Mesodermal cell (in vitro differentiated cells): ENCODE measurements at regions not wholly inside any gene's neighbourhood (a gene's known extent, or its start where the extent isn't known, plus 50 kb on each side); places are given as distances from the start of the nearest gene placed in this dataset.

Experiments
- H3K27ac ChIP-seq: 2 replicates; pipeline ENCODE4 v1.7.0; 2013; ENCODE audit warnings: mild to moderate bottlenecking, low read depth, low read length, moderate library complexity; ENCODE audit not compliant: severe bottlenecking
- H3K36me3 ChIP-seq: 2 replicates; pipeline ENCODE4 v1.7.1; 2013; ENCODE audit warnings: mild to moderate bottlenecking, low read length, moderate library complexity; ENCODE audit not compliant: control insufficient read depth, insufficient read depth
- H3K4me1 ChIP-seq: one replicate; pipeline ENCODE4 v1.7.1; 2013; ENCODE audit warnings: mild to moderate bottlenecking, low read length; ENCODE audit not compliant: insufficient read depth, control insufficient read depth, poor library complexity, severe bottlenecking
- H3K4me3 ChIP-seq: 2 replicates; pipeline ENCODE4 v1.7.0; 2013; ENCODE audit warnings: low read length, control low read depth, mild to moderate bottlenecking; ENCODE audit not compliant: insufficient read depth, poor library complexity, severe bottlenecking; ENCODE audit errors: extremely low read depth
- H3K9me3 ChIP-seq: 2 replicates; pipeline ENCODE4 v1.7.1; 2013; ENCODE audit warnings: mild to moderate bottlenecking, low read length, moderate library complexity; ENCODE audit not compliant: control insufficient read depth
- WGBS, 2 experiments: methylation state at CpG; one replicate each; pipeline ENCODE4 v1.1.5; 2013; ENCODE audit warnings: missing lambda C conversion rate in 2 of 2; ENCODE audit not compliant: insufficient coverage in 2 of 2; 5-methylcytosine and 5-hydroxymethylcytosine counted together

DNA sequence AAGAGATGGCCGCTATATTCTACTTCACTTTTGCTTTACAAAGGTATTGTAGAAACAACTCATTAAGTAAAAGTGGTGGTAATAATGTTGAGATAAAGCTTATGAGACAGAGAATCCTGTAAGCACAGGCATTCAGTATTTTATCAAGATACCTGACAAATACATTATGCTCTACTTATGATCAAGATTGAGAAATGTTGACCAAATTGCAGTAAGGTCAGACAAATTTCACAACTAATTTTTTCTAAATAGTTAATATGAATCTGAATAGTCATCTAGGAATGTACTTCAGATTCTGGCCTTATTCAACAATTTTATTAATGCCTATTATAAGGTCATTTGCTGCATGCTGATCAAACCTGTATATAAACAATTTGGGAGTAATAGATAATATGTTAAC is 95.1 kb upstream of the MBNL1 start:
- Histone ChIP-seq H3K36me3 (no peaks in the 10 kb centered on the region), H3K4me1 (no peaks in the 10 kb centered on the region), H3K9me3 (peaks cover 3% of the 10 kb centered on the region), H3K4me3 (no peak overlapping the region), H3K27ac (no peak overlapping the region)
- WGBS, 2 experiments: no CpG with 5 or more reads among the region's 1 CpG

DNA sequence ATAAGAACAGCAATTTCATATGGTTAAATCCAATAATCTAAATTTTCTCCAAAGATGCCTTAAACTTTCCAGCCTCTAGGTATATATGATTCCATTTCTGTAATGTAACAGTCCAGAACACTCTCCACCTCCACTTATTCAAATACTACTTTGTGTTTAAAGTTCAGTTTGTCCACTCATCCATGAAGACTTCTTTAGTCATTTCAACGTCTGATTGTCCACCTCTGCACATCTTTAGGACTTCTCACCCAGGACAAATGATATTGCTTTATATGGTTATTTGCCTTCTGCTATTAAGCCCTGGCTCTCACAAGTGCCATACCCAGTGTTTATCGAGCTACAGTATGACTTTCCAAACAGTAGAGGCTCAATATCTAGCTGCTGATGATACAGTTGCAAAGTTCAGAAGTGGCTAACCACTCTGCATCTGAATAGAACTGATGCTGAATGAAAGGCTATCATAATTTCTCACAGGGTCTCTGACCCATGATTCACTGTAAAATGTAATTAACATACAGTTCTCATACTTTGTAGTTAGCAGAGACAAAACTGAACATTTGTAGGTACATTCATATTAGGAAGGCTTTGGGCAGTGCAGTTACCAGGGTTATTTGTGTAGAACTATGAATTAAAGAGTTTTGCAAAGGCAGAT is 93.7 kb upstream of the MBNL1 start:
- Histone ChIP-seq H3K4me3 (no peak overlapping the region), H3K27ac (no peak overlapping the region), H3K9me3 (peaks cover 3% of the 10 kb centered on the region), H3K36me3 (no peaks in the 10 kb centered on the region), H3K4me1 (no peaks in the 10 kb centered on the region)
- 100% methylated on average over 1 of the region's 2 CpGs; no CpG with 5 or more reads in 1 of the 2 experiments for WGBS, 2 experiments

DNA sequence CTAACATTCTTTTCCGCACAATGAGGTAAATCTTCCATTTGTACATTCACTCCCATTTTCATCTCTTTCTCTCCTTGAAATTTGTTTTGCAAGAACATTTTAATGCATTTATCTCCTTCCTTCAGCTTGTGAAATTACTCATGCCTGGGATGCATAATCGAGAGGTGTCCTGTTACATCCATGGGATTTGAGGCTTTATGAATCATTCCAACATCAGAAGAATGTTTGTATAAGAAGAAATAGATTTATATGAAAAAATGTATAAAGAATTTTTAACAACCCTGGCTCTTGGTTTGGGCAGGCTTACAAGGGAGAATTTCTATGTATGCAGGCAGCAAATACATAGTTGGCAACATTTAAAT is 93.2 kb upstream of the MBNL1 start:
- H3K4me1 ChIP-seq: no peaks in the 10 kb centered on the region
- no peaks in the 10 kb centered on the region for H3K36me3 ChIP-seq
- H3K27ac ChIP-seq: no peak overlapping the region
- H3K9me3 ChIP-seq: peaks cover 3% of the 10 kb centered on the region
- no peak overlapping the region for H3K4me3 ChIP-seq
- 100% methylated on average over 1 of the region's 2 CpGs for WGBS, 2 experiments

DNA sequence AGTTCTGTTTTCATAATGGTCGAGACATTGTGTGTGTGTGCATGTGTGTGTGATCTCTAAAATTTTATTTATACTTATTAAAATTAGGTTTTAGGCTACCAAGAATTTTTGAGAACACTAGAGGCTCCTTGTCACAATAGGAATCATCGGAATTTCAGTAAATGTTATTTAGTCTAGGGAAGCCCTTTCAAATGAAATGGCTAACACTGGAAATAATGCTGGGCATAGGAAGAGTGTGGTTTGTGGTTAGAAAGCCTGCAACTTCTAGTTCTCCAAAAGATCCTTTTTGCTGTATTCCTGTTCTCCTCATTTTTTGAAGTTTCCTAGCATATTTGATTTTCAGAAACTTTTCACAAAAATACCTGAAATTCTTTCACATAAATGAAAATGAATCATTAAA is 92.5 kb upstream of the MBNL1 start:
- no peak overlapping the region for H3K4me3 ChIP-seq
- peaks cover 3% of the 10 kb centered on the region for H3K9me3 ChIP-seq
- no peak overlapping the region for H3K27ac ChIP-seq
- H3K4me1 ChIP-seq: no peaks in the 10 kb centered on the region
- no peaks in the 10 kb centered on the region for H3K36me3 ChIP-seq
- 86 to 100% methylated on average over 1 of the region's 2 CpGs for WGBS, 2 experiments

DNA sequence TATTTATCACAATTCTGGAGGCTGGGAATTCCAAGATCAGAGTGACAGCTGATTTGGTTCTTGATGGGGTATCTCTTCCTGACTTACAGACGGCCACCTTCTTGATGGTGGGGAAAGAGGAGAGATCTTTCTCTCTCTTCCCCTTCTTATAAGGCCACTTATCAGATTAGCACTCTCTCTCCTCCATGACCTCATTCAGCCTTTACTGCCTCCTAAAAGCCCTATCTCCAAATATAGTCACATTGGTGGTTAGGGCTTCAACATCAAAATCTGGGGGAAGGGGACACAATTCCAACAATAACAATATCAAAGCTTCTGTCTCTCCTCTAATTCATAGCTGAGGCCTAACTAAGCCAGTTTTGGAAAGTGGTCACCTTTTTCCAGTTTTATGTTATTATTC is 91.7 kb upstream of the MBNL1 start:
- no peaks in the 10 kb centered on the region for H3K36me3 ChIP-seq
- H3K4me3 ChIP-seq: no peak overlapping the region
- WGBS, 2 experiments: no CpG with 5 or more reads among the region's 1 CpG
- no peaks in the 10 kb centered on the region for H3K9me3 ChIP-seq
- H3K4me1 ChIP-seq: no peaks in the 10 kb centered on the region
- H3K27ac ChIP-seq: no peak overlapping the region

DNA sequence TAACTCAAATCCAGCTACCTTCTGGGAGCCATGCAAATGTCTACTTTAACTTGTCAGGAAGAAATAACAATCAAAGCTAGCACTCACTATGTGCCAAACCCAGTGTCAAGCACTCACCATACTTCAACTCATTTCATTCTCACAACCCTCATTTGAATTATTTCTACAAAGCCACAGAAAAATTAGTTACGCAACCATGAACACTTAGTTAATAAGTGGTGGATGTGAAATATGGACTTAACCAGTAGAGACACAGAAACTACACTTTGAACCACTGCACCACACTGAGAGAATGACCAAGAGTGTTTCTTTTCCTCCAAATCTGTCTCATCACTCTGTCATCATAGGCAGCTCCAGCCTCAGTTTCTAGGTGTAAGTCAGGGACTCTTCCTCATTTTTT is 91.0 kb upstream of the MBNL1 start:
- H3K4me1 ChIP-seq: no peaks in the 10 kb centered on the region
- H3K4me3 ChIP-seq: no peak overlapping the region
- H3K36me3 ChIP-seq: no peaks in the 10 kb centered on the region
- WGBS, 2 experiments: no CpG with 5 or more reads among the region's 1 CpG
- no peaks in the 10 kb centered on the region for H3K9me3 ChIP-seq
- H3K27ac ChIP-seq: no peak overlapping the region

DNA sequence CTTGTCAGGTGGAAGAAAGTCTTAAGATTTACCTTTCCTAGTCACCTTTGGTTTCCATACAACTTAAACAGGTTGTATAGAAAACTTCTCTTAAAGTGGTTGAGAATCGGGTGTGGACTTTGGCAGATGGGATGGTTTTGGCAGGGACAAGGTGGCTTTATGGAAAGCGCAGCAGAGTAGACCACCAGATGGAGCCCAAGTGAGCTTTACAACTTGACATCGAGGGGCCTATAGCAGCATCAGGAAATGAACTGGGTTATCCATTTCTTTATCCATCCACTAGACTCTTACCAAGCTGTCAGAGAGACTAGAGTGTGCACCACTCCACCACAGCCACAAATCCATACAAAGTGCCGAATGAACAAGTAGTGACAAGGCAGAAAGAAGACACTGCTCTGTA is 85.3 kb upstream of the MBNL1 start:
- H3K4me1 ChIP-seq: no peaks in the 10 kb centered on the region
- no peaks in the 10 kb centered on the region for H3K9me3 ChIP-seq
- 47 to 80% methylated on average over 1 to 3 of the region's 4 CpGs for WGBS, 2 experiments
- H3K36me3 ChIP-seq: no peaks in the 10 kb centered on the region
- no peak overlapping the region for H3K27ac ChIP-seq
- no peak overlapping the region for H3K4me3 ChIP-seq

DNA sequence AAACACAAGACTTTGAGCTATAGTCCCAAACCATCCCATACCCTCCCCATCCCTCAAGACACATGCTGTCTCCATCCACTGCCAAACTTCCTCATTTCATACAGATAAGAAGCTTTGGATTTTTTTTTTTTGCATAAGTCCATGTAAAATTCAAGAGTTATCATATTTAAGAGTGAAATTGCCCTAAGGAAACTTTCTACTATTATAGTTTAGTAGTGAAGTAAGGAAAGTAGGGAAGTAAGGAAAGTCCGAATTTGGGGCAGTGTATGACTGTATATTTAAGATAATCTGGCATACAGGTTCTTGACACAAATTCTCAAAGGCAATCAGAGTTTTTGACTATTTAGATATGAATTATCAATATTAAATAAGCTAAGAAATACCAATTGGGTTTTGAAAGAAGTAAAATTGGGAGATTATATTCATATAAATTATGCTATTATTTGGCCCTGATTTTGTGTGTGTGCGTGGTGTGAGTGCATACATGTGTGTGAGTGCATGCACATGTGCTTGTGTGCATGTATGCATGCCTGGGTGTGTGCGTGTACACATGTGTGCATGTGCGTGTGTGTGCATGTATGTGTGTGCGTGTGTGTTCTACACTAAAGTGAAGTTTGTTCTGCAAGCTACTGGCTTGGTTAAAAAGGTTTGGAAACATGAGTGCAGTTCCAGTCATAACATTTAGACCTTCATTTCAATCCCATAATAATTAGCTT is 83.6 kb upstream of the MBNL1 start:
- no peak overlapping the region for H3K4me3 ChIP-seq
- H3K9me3 ChIP-seq: no peaks in the 10 kb centered on the region
- no peak overlapping the region for H3K27ac ChIP-seq
- 86 to 100% methylated on average over 1 to 2 of the region's 5 CpGs for WGBS, 2 experiments
- H3K36me3 ChIP-seq: no peaks in the 10 kb centered on the region
- no peaks in the 10 kb centered on the region for H3K4me1 ChIP-seq

- Histone ChIP-seq H3K9me3 (no peaks in the 10 kb centered on the region), H3K4me3 (no peak overlapping the region), H3K4me1 (no peaks in the 10 kb centered on the region), H3K36me3 (no peaks in the 10 kb centered on the region), H3K27ac (no peak overlapping the region)
- 83 to 91% methylated on average over 4 of the region's 6 CpGs for WGBS, 2 experiments
Measured at GRCh38 chr3:152185891-152186630, 82.7 kb upstream of the MBNL1 start.

DNA sequence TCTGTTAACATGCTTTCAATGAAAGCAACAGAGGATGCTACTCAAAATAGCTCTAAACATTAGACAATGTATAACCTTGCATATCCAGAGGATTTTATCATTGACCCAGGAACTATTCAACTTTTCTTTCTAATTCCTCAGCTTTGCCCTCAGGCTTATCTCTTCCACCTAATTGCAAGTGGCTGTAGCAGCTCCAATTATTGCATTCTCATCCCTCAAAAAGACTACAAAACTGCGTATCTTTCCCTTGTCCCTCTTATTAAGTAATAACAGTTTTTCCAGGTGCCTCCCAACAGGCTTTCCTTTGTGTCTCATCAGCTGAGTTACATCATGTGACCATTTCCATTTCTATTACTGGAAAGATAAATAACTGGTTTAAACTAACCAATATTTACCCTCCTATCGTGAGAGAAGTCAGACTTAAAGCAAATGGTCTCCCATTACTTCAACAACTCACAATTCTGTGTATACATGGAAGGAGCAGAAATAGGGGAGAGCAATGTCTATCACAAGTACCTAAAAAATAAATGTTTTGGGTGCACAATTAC is 78.0 kb upstream of the MBNL1 start:
- no peaks in the 10 kb centered on the region for H3K36me3 ChIP-seq
- H3K27ac ChIP-seq: no peak overlapping the region
- no peak overlapping the region for H3K4me3 ChIP-seq
- H3K4me1 ChIP-seq: no peaks in the 10 kb centered on the region
- WGBS, 2 experiments: 75 to 100% methylated on average over 1 of the region's 2 CpGs
- no peaks in the 10 kb centered on the region for H3K9me3 ChIP-seq
